HuH-7 (cell line): ENCODE measurements at regions not wholly inside any gene's neighbourhood (a gene's known extent, or its start where the extent isn't known, plus 50 kb on each side); places are given as distances from the start of the nearest gene placed in this dataset.
"Not testable (repeated sequence)": the region's sequence is repeated elsewhere in the genome, so short reads cannot be mapped to it uniquely, and the experiment has no call there.

ENCODE experiments used
- DNase-seq: peaks from one replicate; pipeline ENCODE4 v3.0.0; 2011; ENCODE audit warnings: low spot score

DNA sequence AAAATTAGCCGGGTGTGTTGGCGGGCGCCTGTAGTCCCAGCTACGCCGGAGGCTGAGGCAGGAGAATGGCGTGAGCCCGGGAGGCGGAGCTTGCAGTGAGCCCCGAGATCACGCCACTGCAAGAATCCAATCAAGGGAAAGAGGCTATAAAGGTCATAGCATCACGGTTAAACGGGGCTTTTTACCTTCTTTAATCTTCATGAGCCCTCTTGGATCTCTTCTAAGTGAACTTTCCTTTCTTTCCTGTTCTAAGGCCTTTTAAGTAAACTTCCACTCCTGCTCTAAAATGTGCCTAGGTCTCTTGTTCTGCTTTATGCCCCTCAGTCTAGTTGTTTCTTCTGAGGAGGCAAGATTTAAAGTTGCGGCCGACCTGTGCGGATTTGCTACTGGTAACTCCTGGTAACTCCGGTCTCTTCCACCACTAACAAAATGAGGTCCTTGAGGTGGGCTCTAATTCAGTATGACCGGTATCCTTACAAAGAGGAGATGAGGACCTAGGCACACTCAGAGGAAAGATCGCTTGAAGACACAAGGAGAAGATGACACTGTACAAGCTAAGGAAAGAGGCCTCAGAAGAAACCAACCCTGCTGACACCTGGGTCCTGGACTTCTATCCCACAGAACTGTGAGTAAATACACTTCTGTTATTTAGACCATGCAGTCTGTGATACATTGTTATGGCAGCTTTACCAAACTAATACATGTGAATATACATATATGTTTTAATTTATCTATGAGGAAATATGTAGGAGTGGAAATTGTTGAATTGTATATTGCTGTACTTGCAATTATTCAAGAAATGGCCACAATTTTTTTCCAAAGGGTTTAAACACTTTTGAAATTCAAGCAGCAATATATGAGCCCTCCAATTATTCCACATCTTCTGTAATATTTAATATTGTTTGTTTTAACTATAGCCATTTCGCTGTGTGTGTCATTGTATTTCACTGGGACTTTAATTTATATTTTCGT lies 331.5 kb upstream of the CNTNAP2 start:
- peak; percentile 6 for DNase-seq

DNA sequence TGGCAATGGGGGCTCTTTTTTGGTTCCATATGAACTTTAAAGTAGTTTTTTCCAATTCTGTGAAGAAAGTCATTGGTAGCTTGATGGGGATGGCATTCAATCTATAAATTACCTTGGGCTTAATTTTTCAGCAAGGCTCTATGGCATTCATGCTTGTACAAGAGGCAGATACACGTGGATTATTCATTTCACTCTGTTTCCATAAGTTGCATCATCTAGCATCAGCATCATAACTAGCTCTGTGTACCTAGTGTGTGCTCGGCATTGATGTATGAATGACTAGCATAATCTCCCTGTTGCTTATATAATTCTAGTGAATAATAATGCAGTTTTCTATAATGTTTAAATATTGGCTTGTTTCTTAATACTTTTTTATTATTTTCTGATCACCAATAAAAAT lies 335.2 kb upstream of the CNTNAP2 start:
- DNase-seq, result not testable (repeated sequence)

DNA sequence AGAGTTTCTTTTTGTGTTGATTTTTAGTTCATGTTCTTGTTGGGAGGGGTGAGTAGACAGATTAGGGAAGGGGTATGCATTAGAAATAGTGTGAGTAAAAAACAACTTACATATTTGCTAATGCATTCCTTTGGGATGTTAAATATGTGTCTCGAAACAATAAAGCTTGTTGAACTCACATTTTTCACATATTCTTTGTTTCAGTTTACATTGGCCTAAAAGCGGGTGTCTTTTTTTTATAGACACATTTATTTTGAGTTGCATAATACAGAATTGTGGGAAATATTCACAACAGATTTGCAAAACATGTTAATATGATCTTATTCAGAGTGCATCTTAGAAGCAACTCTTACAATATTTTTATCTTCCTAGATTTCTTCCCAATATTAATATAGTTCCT lies 337.5 kb upstream of the CNTNAP2 start:
- DNase-seq, result no peak

DNA sequence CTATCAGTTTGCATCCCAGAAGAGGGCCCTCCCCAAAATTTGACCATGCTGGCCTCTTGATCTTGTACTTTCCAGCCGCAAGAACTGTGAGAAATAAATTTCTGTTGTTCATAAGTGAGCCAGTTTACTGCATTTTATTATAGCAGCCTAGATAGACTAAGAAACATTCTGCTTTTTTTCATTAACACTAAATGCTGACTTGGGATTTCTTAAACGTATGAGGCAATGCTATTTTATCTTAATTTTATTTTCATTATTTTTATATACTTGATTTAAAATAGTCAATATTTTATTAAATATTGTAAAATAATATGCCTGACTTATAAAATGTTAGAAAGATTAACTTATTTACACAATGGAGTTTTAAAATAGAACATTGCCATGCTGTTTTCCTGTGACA lies 341.8 kb upstream of the CNTNAP2 start:
- no peak for DNase-seq

DNA sequence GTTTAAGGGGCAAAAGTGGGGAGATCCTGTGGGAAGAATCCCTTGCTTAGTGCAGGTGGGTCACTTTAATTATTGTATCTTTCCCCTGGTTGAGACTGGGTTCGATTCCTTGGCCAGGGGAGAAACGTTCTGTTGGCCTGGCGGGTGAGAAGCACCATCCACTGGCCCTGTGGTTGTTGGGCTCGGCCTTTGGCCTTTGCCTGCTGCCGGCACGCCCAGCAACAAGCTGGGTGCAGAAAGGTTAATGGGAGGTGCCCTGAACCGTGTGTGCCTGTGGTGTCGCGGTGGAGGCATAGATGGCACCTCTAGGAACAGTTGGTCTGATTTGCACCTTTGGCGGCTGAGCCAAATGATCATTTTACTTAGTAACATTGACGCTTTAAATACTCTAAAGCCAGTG lies 363.6 kb upstream of the CNTNAP2 start:
- peak; percentile 12 for DNase-seq

DNA sequence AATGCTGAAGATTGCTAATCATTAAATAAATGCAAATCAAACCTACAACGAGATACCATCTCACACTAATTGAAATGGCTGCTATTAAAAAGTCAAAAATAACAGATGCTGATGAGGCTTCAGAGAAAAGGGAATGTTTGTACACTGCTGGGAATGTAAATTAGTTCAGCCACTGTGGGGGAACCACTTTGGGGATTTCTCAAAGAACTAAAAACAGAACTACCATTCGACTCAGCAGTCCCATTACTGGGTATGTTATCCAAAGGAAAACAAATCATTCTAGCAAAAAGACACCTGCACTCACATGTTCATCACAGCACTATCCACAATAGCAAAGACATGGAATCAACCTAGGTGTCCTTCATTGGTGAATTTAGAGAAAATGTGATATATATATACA lies 379.0 kb upstream of the CNTNAP2 start:
- no peak for DNase-seq

DNA sequence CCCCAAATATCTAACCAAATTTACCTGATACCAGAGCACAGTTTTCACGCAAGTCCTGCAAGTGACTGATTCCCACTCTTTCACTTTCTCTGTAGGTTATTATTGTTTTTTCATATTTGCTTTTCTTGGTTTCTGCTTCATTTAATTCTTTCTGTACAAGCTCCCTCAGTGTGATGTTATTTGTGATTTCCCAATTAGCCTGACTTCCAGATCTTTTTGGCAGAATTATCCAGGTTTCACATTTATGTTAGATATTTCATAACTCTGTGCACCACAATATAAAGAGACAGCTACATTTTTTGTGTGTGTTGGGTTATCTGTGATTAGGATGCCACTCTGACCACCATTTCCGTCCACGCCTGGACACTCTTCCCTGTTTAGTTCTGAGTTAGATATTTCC lies 381.5 kb upstream of the CNTNAP2 start:
- no peak for DNase-seq

DNA sequence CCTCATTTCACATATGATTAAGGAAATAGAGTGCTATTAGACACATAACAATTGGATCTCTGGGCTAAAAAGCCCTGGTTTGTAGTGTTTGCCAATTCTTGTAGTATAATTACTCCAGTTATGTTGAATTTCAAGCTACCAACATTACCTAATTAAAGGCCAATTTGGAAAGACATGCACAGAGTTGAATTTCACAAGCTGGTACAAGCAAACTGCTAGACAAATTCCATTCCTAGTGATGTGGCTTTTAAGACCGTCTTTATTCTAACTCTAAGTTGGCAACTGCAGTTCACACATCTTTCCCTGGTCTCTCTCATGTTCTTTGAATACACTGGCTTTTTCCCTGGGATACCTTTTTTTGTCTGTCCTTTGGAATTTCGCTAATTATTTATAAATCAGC lies 384.1 kb upstream of the CNTNAP2 start:
- no peak for DNase-seq

DNA sequence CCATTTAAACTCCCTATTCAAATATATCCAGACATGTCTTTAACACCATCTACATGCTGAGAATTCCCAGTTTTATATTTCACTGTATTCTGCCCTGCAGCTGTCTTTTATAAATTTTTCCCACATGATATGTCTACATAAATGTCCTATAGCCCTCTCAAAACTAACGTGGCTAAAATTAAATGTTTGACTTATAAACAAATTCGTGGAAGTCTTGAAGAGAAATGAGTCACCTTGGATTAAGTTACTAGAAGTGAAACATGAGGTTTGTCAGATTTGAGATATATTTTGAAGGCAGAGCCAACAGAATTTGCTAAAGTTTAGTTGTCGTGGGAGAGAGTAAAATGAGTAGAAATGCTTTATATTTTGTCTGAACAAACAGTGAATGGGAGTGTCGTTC lies 386.9 kb upstream of the CNTNAP2 start:
- no peak for DNase-seq

DNA sequence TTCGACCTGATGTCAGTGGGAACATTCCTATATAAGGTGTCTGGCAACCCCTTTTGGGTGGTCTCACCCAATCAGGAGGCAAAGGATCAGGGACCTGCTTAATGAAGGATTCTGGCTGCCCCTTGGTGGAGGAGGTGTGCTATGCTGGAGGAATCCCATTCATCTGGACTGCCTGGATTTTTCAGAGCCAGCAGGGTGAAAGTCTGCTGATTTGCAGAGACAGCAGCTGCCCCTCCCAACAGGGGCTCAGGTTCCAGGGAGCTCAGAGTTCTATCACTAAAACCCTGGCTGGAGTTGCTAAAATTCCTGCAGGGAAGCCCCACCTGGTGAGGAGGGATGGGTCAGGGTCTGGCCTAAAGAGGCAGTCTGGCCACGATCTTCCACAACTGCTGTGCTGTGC lies 398.5 kb upstream of the CNTNAP2 start:
- no peak for DNase-seq

DNA sequence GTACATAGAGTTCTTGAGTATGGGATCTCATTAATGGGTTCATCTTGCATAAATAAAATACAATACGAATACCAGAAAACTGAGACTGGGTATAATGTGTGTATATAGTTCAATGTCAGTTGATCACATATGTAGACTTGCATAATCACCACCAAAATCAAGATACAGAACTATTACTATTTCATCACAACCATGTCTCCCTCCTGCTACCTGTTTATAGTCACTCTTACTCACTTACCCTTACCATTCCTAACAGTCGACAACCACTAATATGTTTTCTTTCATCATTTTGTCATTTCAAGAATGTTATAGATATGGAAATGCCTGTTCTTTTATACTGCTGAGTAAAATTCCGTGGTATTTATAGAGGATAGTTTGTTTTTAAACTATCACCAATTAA lies 416.1 kb upstream of the CNTNAP2 start:
- no peak for DNase-seq

DNA sequence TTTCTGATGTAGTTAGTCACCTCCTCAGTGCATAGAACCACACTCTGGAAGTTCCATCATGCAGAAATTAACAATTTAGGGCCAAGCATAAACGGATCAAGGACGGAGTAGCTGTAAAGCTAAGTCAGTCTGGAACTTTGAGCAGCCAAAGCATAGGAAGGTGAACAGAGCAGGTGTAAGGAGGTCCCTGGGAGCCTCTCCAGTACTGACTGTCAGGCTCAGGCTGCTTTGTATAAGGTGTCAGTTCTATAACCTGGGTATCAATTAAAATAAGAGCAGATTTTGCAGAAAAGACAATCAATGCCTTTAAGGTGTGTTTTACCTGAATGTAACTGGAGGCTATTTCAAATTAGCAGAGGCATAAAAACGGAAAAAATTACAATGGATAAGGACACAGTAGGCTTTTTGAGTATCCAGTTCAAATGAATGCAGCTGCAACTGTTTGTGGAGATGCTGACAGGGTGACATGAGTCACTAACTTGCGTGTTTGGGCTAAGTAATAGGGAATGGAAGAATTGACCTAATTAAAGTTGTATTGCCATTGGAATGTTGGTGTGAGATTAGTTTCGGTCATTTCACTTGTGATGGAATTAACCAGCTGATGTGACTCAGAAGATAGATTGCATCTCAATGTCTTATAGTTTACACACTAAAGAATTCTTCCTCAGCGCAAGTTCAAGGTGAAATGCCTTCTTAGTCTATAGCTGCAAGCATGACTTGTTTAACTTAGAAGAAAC lies 417.9 kb upstream of the CNTNAP2 start:
- DNase-seq, result no peak

DNA sequence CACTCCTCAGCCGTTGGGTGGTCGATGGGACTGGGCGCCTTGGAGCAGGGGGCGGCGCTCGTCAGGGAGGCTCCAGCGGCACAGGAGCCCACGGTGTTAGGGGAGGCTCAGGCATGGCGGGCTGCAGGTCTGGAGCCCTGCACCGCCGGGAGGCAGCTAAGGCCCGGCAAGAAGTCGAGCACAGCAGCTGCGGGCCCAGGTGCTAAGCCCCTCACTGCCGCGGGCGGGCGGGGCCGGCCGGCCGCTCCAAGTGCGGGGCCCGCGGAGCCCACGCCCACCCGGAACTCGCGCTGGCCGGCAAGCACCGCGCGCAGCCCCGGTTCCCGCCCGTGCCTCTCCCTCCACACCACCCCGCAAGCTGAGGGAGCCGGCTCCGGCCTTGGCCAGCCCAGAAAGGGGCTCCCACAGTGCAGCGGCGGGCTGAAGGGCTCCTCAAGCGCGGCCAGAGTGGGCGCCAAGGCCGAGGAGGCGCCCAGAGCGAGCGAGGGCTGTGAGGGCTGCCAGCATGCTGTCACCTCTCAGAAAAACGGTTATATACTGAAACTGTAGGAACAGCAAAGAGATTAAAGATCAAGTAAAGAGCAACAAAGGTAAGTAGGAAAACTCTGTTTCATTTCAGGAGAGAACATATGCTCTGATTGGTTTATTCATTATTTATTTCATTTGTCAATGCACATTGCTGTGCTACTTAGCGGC lies 419.0 kb upstream of the CNTNAP2 start:
- DNase-seq, result not testable (repeated sequence)

DNA sequence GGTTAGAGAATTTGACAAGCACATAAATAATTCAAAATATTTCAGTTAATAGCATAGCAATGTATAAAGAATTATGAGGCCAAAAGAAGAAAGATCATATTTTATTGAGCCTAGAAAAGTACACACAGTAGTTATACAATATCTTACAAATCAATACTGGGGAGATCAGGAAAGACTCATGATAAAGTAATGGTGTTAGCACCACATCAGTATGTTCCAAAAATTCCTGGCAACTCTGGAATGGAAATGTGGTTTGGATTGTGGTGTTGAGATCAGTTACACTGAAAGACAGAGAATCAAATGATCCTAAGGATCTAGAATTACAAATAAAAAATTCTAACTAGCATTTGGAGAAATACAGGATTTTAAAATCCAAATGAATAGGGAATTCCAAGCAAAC lies 420.5 kb upstream of the CNTNAP2 start:
- DNase-seq, result no peak

DNA sequence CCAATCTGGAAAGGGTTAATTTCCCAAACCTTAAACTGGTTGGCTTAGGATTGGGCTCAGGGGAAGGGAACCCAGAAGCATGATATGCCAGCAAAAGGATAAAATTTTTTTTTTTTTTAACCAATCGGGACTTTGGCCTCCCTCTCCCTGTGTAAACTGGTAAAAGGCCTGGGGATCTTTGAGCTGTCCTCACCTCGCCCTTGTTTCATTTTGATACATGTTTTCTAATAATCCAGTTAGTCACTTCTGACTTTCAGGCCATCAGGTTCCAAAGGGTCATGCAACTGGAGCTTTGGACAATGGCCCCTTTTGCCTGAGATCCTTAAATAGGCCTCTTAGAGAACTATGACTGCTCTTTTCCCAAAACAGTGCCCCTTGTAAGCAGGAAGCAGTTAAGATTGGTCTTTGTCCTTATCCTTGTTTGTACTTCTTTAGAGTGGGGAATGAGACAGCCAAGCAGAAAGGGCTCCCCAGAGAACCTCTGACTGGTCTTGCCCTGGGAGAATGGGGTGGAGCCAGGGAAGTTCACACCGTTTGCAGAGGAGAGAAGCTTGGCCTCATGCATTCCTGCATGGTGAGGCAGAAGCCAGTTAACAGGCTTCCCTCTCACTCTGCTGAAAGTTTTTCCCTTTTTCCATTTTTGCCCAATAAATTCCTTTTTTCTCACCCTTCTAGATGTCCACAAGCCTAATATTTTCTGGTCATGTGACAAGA lies 424.2 kb upstream of the CNTNAP2 start:
- DNase-seq, result peak; percentile 28

DNA sequence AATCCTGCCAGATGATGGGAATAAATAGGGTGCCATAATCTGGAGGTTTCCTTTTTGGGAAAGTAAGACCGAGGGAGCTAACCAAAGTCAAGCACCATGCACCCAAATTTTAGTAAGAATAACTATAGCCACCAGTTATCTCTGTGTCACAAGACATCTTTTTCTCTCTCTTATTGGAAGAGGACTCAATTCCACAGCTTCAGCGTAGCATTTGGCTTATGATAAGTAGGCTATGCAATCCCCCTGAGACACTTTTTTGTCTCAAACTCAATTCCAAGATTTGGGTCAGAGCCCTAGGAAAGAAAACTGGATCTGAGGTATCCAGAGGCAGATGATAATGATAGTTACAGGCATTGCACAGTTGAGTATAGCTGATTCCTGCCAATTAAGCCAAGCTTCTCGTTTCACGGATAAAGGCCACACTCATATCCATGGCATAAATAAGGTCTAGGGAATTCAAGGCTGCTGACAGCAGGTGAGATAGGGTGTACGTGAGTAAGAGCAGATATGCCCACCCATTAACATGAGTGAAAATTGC lies 425.2 kb upstream of the CNTNAP2 start:
- DNase-seq, result no peak

DNA sequence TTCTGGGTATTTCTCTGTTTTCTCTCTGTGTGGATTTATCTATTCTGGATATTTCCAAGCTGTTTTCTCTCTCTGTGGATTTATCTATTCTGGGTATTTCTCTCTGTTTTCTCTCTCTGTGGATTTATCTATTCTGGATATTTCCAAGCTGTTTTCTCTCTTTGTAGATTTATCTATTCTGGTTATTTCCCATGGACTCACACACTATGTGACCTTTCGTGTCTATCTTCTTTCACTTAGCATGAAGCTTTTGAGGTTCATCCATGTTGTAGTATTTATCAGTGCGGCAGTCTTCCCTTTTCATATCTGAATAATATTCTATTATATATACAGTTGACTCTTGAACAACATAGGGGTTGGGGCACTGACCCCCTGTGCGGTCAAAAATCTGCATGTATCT lies 435.0 kb upstream of the CNTNAP2 start:
- no peak for DNase-seq

DNA sequence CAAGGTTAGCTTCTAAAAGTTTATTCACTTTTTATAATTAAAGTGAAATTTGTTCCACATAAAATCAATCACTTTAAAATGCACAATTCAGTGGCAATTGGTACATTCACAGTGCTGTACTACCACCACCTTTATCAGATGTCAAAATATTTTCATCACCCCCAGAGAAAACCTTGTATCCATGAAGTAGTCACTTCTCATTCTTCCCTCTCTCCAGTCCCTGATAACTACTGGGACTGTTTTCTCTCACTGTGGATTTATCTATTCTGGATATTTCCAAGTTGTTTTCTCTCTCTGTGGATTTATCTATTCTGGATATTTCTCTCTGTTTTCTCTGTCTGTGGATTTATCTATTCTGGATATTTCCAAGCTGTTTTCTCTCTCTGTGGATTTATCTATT lies 435.4 kb upstream of the CNTNAP2 start:
- DNase-seq, result no peak

DNA sequence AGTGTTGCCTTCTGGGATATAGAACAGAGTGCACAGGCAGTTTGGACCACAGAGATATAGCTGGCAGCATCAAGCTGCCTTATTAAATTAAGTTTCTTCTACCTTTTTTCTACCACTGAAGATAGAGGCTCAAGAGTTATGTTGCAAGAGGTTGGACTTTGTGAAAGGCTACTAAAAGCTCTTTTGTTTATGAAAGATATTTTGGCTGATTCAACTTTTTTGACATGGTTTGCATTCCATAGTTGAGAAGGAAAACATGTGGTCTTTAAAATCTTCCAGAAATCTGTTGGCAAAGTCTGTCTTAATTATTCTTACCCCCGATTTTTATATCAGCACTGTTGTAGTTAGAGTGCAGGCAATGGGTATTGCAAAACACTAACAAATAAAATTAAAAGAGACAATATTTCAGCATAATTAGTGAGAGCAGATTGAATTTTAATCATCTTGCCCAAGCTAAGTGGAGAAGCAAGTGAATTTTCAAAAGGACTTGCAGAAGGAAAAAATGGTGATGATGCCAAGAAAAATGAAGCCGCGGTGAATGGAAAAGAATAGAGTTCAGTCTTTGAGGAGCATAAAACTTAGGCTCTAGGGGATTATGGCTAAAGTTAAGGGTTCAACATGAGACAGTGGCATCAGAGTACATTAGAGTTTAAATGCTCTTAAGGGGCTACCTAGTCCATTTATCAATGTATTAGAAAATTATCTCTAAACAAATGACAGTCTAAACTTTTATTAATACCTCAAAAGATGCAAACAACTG lies 450.9 kb upstream of the CNTNAP2 start:
- no peak for DNase-seq

DNA sequence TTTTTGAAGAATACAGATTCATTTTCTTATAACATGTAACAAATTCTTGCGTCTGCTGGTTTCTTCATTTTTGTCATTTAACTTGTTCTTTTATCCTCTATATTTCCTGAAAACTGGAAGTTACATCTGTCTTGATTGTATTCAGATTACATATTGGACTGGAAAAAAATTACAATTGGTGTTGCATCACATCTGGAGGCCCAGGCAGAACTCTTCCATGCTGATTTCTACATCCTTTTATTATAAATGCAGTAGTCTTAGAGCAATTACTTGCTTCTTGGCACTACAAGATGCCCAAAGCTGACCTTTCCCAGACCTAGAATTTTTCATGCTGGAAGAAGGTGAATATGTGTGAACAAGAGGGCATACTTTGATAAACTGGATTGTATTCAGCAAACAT lies 460.9 kb upstream of the CNTNAP2 start:
- DNase-seq, result no peak

DNA sequence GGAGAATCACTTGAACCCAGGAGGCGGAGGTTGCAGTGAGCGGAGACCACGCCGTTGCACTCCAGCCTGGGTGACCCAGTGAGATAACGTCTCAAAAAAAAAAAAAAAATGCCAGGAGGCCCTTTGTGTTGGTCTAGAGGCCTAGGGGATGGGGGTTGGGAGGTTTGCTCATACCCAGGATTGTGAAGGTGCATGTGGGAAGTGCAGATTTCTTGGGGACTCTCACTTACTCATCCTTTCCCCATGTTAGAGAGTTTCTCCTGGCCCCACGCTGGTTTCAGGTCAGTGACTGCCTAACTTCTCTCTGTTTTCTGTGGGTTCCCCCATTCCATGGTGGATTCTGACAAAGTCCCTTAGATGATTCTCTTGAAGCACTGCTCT lies 471.5 kb upstream of the CNTNAP2 start:
- no peak for DNase-seq
